Psoas muscle (tissue), 7 donors: ENCODE measurements at regions not wholly inside any gene's neighbourhood (a gene's known extent, or its start where the extent isn't known, plus 50 kb on each side); places are given as distances from the start of the nearest gene placed in this dataset.

Experiments
- ATAC-seq, 4 donors: fragments of 200-7000 bp; cut with Tn5 transposase; one replicate each; pipeline ENCODE4 v1.9.1; 2020; ENCODE audit warnings: moderate library complexity in 3 of 4, mild to moderate bottlenecking in 2 of 4
- DNase-seq, 2 donors: peaks; one replicate each; pipeline ENCODE4 v3.0.0-alpha.2; 2020
- H3K27ac ChIP-seq: fragments of 200-600 bp; one replicate; pipeline ENCODE4 v1.8.0; 2022
- H3K27me3 ChIP-seq, 3 donors: fragments of 200-600 bp in 1 of 3; one replicate each; pipeline versions ENCODE4 v1.6.1 to v1.8.0; 2013 to 2022; ENCODE audit warnings: low read length in 2 of 3, mild to moderate bottlenecking in 2 of 3, moderate library complexity in 1 of 3; ENCODE audit not compliant: insufficient read depth in 3 of 3
- H3K36me3 ChIP-seq, 2 donors: fragments of 200-600 bp in 1 of 2; one replicate each; pipeline versions ENCODE4 v1.6.1 to v1.8.0; 2013 to 2022; ENCODE audit warnings: low read depth in 1 of 2, mild to moderate bottlenecking in 1 of 2, moderate library complexity in 1 of 2; ENCODE audit not compliant: insufficient read depth in 1 of 2
- H3K4me1 ChIP-seq: fragments of 200-600 bp; one replicate; pipeline ENCODE4 v1.8.0; 2022
- H3K4me3 ChIP-seq: fragments of 200-600 bp; one replicate; pipeline ENCODE4 v1.8.0; 2022; ENCODE audit warnings: mild to moderate bottlenecking
- H3K9me3 ChIP-seq: fragments of 200-600 bp; one replicate; pipeline ENCODE4 v1.8.0; 2022
- whole genome bisulfite sequencing, 3 donors: extraction: QIAGEN DNeasy Blood & Tissue Kit; methylation state at CpG; one replicate each; pipeline versions ENCODE4 v1.1.6 to v1.1.7; 2013; 5-methylcytosine and 5-hydroxymethylcytosine counted together
- intact Hi-C, 2 donors: fragments of 100-400 bp; cut with DNase I; formaldehyde crosslinking; loops; one replicate each; pipeline versions ENCODE4 v1.11.0 to v1.14.2; 2022
- TF ChIP-seq, protein P1 (sequence below): fragments of 200-600 bp; IDR thresholded peaks from one replicate; pipeline ENCODE4 v1.8.0; 2022; ENCODE audit warnings: antibody characterized with exemption
- donor health status: healthy with polysubstance abuse.
- donor health status: DM: no; HTN: no; CAD: no; lungs with moderate emphysema.
- donor health status: Bipolar disorder and iron deficiency.
- donor health status: healthy.
- donor health status: DM: yes; HTN: yes; CAD: no.
- donor health status: DM: no; HTN: no; CAD: no.
- donor health status: DM: yes; HTN: yes; CAD: no.

DNA sequence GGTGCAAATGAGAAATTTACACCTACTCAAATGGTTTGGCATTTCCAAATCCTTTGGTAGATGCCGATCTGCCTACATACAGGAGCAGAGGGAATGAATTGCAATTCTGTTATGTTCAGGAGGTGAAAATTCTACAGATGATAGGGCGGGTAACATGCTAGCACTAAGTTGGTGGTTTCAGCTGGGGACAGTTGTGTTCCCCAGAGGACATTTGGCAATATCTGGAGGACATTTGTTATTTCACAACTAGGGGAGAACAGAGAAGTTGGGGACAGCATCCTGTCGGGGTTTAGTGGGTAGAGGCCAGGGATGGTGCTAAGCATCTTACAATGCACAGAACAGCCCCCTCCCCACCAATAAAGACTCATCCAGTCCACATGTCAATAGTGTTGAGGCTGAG lies 96.5 kb upstream of the PUDP start:
- TF ChIP-seq, protein P1, sequence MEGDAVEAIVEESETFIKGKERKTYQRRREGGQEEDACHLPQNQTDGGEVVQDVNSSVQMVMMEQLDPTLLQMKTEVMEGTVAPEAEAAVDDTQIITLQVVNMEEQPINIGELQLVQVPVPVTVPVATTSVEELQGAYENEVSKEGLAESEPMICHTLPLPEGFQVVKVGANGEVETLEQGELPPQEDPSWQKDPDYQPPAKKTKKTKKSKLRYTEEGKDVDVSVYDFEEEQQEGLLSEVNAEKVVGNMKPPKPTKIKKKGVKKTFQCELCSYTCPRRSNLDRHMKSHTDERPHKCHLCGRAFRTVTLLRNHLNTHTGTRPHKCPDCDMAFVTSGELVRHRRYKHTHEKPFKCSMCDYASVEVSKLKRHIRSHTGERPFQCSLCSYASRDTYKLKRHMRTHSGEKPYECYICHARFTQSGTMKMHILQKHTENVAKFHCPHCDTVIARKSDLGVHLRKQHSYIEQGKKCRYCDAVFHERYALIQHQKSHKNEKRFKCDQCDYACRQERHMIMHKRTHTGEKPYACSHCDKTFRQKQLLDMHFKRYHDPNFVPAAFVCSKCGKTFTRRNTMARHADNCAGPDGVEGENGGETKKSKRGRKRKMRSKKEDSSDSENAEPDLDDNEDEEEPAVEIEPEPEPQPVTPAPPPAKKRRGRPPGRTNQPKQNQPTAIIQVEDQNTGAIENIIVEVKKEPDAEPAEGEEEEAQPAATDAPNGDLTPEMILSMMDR = no peak
- H3K27ac ChIP-seq = no peak overlapping the region
- no peak for DNase-seq
- H3K4me3 ChIP-seq = no peak overlapping the region
- 70 to 79% (median 77%) methylated on average over 3 of the region's 3 CpGs for WGBS, 3 donors
- no peak for ATAC-seq
- H3K4me1 ChIP-seq = no peaks in the 10 kb centered on the region
- no peaks in the 10 kb centered on the region for H3K36me3 ChIP-seq
- no peaks in the 10 kb centered on the region for H3K27me3 ChIP-seq
- H3K9me3 ChIP-seq = no peaks in the 10 kb centered on the region
- intact Hi-C loops = no loop called here

DNA sequence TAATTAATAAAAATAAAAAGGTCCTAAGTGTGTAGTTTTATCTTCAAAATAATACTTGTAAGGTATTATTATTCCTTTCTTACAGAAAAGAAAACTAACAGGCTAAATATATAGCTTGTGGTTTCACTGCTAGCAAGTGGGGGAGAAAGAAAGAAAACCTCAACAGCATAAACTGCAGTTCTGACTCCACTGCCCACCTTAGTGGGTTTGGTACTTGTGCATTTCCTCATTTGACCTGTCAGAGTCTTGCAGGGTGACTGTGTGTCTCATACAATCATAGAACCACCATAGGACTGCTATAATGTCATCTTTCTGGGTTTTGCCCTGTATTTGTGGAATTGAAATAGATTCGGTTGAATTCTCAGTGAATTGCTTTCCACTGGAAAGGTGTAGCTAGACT lies 94.7 kb upstream of the PUDP start:
- TF ChIP-seq, protein P1 = no peak
- WGBS, 3 donors = 92 to 100% (median 93%) methylated on average over 1 of the region's 1 CpG
- intact Hi-C loops = no loop called here
- ATAC-seq (no peak), DNase-seq (no peak)
- H3K27me3 ChIP-seq = no peaks in the 10 kb centered on the region
- H3K4me1 ChIP-seq = no peaks in the 10 kb centered on the region
- no peaks in the 10 kb centered on the region for H3K36me3 ChIP-seq
- no peak overlapping the region for H3K4me3 ChIP-seq
- H3K9me3 ChIP-seq = no peaks in the 10 kb centered on the region
- no peak overlapping the region for H3K27ac ChIP-seq

DNA sequence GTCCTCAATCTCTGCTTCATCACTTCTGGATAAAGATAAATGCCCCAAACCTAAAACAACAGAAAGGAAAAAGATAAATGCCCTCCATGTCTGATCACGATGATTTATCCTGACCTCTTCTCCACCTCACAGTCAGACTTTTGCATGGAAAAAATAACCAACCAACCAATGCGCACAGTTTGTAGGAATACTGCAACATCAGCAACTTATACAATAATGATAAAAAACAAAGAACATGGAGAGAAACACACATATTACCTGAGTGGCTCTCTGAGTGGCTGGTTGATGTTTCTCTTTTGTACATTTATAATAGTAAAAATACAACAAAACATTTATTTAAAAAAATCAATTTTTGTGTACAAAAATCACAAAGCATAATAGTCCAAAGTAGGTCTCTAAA lies 93.0 kb upstream of the PUDP start:
- no peak overlapping the region for H3K27ac ChIP-seq
- intact Hi-C loops = no loop called here
- 94 to 100% (median 99%) methylated on average over 2 of the region's 2 CpGs for WGBS, 3 donors
- no peaks in the 10 kb centered on the region for H3K9me3 ChIP-seq
- H3K4me1 ChIP-seq = no peaks in the 10 kb centered on the region
- DNase-seq (no peak), ATAC-seq (no peak)
- no peak overlapping the region for H3K4me3 ChIP-seq
- TF ChIP-seq, protein P1 = no peak
- no peaks in the 10 kb centered on the region for H3K27me3 ChIP-seq
- H3K36me3 ChIP-seq = no peaks in the 10 kb centered on the region

DNA sequence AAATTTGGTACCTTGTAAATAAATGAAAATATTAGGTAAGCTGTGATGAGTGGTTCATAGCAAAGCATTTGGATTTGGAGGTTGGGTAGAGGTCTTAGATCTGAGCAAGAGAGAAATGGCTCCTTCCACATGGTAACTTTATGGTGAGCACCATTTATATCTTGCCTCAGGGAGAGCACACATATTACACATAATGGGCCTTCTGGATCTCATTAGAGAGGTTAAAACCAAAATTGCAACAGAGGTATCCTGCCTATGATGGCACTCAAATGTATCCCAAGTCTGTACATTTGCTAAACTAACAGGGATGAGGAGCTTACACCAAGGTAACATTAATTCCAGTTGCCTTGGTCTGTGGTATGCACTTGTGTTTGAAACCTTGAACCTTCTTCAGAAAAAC lies 87.1 kb upstream of the PUDP start:
- no peaks in the 10 kb centered on the region for H3K27me3 ChIP-seq
- no peak overlapping the region for H3K27ac ChIP-seq
- no peaks in the 10 kb centered on the region for H3K4me1 ChIP-seq
- H3K36me3 ChIP-seq = no peaks in the 10 kb centered on the region
- TF ChIP-seq, protein P1 = no peak
- DNase-seq (no peak), ATAC-seq (no peak)
- no peaks in the 10 kb centered on the region for H3K9me3 ChIP-seq
- H3K4me3 ChIP-seq = no peak overlapping the region
- intact Hi-C loops = no loop called here

DNA sequence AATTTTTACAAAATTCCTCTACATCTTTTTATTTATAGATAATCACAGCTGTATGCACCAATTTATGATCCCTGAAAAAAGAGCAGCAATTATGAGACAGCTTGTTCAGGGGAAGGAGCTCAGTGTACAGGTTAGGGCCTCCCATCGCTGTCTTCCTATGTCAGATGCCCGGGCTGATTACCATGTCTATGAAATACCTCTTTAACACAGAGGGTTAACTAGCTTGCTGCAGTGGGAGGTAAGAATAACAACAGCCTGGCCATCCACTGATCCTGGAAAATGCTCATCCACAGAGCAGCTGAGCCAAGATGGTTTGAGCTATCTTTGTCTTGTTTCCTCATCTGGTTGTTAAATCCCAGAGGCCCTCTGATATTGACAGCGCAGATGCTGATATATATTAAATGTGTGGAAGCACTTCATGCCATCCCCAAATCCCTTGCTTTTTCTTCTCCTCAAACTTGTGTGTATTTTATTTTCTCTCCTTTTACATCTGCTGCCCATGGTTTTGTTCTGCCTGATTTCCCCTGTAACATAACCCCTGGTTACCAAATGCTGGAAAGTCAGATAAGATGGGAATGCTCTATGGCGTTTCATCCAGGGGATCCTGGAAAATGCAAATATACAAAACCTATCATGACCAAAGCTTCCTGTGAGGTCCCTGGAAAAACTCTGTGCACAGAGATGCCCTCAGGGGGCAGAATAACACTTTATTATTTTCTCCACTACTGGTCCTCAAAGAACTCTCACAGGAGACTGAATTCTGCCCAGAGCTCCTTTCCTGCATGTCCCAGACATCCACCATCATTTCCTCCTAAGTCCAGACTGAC lies 85.8 kb upstream of the PUDP start:
- H3K36me3 ChIP-seq = no peaks in the 10 kb centered on the region
- H3K4me1 ChIP-seq = no peaks in the 10 kb centered on the region
- 67 to 79% (median 73%) methylated on average over 4 of the region's 4 CpGs for WGBS, 3 donors

More for the DNA sequence above, 85.8 kb upstream of the PUDP start:
- Histone ChIP-seq H3K27me3 (no peaks in the 10 kb centered on the region), H3K9me3 (no peaks in the 10 kb centered on the region), H3K4me3 (no peak overlapping the region), H3K27ac (no peak overlapping the region)
- no peak for ATAC-seq
- no peak for DNase-seq
- intact Hi-C loops = no loop called here
- TF ChIP-seq, protein P1 = no peak
